ENCODE measurements at regions not wholly inside any gene's neighbourhood (a gene's known extent, or its start where the extent isn't known, plus 50 kb on each side); places are given as distances from the start of the nearest gene placed in this dataset.

DNA sequence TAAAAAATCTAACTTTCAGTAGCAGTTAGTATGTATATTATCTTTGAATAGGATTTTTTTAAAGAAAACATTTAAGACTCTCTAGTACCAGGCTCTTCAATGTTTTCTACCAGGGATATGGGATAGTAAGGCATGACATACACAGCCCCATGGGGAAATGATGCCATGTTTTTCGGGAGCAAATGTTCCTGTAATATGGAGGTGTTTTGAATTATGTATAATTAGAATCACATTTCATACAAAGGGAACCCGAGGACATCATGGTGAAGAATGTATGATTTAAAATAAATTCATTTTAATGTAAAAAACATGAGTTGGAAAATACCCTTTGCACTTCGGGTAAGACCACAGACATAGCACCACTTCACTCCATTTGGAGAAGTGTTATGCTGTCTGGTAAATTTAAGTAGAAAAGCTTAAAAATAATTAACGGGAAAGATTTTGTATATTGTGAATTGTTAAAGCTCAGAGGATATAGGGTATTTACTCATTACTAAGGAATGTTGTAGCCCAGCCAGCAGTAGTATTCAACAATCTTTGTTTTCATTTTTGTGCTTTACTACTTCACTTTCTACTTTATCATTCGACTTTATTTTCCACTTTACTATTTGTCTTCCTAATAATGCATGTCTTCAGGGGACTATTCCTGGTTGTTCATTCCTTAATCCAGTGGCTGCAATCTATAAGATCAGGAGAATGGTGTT lies 2050.7 kb downstream of the ARAP2 start (continued):
- TF ChIP-seq, protein P1, sequence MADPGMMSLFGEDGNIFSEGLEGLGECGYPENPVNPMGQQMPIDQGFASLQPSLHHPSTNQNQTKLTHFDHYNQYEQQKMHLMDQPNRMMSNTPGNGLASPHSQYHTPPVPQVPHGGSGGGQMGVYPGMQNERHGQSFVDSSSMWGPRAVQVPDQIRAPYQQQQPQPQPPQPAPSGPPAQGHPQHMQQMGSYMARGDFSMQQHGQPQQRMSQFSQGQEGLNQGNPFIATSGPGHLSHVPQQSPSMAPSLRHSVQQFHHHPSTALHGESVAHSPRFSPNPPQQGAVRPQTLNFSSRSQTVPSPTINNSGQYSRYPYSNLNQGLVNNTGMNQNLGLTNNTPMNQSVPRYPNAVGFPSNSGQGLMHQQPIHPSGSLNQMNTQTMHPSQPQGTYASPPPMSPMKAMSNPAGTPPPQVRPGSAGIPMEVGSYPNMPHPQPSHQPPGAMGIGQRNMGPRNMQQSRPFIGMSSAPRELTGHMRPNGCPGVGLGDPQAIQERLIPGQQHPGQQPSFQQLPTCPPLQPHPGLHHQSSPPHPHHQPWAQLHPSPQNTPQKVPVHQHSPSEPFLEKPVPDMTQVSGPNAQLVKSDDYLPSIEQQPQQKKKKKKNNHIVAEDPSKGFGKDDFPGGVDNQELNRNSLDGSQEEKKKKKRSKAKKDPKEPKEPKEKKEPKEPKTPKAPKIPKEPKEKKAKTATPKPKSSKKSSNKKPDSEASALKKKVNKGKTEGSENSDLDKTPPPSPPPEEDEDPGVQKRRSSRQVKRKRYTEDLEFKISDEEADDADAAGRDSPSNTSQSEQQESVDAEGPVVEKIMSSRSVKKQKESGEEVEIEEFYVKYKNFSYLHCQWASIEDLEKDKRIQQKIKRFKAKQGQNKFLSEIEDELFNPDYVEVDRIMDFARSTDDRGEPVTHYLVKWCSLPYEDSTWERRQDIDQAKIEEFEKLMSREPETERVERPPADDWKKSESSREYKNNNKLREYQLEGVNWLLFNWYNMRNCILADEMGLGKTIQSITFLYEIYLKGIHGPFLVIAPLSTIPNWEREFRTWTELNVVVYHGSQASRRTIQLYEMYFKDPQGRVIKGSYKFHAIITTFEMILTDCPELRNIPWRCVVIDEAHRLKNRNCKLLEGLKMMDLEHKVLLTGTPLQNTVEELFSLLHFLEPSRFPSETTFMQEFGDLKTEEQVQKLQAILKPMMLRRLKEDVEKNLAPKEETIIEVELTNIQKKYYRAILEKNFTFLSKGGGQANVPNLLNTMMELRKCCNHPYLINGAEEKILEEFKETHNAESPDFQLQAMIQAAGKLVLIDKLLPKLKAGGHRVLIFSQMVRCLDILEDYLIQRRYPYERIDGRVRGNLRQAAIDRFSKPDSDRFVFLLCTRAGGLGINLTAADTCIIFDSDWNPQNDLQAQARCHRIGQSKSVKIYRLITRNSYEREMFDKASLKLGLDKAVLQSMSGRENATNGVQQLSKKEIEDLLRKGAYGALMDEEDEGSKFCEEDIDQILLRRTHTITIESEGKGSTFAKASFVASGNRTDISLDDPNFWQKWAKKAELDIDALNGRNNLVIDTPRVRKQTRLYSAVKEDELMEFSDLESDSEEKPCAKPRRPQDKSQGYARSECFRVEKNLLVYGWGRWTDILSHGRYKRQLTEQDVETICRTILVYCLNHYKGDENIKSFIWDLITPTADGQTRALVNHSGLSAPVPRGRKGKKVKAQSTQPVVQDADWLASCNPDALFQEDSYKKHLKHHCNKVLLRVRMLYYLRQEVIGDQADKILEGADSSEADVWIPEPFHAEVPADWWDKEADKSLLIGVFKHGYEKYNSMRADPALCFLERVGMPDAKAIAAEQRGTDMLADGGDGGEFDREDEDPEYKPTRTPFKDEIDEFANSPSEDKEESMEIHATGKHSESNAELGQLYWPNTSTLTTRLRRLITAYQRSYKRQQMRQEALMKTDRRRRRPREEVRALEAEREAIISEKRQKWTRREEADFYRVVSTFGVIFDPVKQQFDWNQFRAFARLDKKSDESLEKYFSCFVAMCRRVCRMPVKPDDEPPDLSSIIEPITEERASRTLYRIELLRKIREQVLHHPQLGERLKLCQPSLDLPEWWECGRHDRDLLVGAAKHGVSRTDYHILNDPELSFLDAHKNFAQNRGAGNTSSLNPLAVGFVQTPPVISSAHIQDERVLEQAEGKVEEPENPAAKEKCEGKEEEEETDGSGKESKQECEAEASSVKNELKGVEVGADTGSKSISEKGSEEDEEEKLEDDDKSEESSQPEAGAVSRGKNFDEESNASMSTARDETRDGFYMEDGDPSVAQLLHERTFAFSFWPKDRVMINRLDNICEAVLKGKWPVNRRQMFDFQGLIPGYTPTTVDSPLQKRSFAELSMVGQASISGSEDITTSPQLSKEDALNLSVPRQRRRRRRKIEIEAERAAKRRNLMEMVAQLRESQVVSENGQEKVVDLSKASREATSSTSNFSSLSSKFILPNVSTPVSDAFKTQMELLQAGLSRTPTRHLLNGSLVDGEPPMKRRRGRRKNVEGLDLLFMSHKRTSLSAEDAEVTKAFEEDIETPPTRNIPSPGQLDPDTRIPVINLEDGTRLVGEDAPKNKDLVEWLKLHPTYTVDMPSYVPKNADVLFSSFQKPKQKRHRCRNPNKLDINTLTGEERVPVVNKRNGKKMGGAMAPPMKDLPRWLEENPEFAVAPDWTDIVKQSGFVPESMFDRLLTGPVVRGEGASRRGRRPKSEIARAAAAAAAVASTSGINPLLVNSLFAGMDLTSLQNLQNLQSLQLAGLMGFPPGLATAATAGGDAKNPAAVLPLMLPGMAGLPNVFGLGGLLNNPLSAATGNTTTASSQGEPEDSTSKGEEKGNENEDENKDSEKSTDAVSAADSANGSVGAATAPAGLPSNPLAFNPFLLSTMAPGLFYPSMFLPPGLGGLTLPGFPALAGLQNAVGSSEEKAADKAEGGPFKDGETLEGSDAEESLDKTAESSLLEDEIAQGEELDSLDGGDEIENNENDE (IDR thresholded peaks at IDR 0.05; ENCODE audit: insufficient replicate concordance, low read length): no peak
- TF ChIP-seq RBBP5 (IDR thresholded peaks at IDR 0.05; ENCODE audit: borderline replicate concordance, low read depth, low read length): no peak
- TF ChIP-seq BACH1 (IDR thresholded peaks at IDR 0.05; ENCODE audit: low read length): no peak
- TF ChIP-seq EP300 (IDR thresholded peaks at IDR 0.05; ENCODE audit: borderline replicate concordance in 1 of 2, low read depth in 2 of 2, low read length in 2 of 2): no peak
- TF ChIP-seq SP2 (IDR thresholded peaks at IDR 0.05; ENCODE audit: low read length): no peak
